Left forelimb (tissue), 1 donor: ENCODE measurements at regions not wholly inside any gene's neighbourhood (a gene's known extent, or its start where the extent isn't known, plus 50 kb on each side); places are given as distances from the start of the nearest gene placed in this dataset.
"Not testable (repeated sequence)": the region's sequence is repeated elsewhere in the genome, so short reads cannot be mapped to it uniquely, and the experiment has no call there.

Experiments
- DNase-seq: peaks from one replicate; pipeline ENCODE4 v3.0.0-alpha.2; 2018; ENCODE audit warnings: low spot score

GRCh38 chr13:103639326-103639725, 573.1 kb upstream of the SLC10A2 start:
- no peak for DNase-seq

DNA sequence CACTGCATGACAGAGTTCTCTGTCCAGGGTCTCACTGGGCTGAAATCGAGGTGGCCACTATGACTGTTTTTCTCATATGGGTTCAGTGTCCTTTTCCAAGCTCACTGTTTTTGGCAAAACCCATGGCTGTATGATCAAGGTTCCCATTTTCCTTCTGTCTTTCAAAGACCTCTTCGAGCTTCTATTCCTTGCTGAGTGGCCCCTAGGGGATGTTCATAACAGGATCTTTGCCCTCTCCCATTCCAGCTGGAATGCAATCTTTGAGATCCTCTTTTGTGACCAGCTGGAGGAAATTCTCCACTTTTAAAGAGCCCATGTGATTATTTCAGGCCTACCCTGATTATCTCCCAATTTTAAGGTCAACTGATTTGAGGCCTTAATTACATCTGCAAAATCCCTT, 572.5 kb upstream of the SLC10A2 start:
- DNase-seq = no peak

DNA sequence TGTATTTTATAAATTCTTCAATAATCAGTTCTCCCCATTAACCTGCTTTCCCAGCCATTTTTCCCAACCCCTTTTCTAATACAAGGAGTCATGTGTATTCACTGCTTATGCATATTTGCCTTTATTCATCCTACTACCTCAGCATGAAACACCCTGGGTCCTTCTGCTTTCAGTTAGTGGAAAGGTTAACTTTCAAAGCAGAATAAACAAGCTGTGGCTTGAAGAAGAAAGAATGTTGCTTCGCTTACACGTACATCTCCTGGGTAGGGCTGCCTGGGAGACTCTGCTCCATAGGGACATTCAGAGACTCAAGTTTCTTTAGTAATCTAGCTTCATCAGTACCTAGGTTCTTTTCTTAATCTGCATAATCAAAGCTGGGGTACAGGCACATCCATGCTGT, 567.8 kb upstream of the SLC10A2 start:
- DNase-seq = no peak

DNA sequence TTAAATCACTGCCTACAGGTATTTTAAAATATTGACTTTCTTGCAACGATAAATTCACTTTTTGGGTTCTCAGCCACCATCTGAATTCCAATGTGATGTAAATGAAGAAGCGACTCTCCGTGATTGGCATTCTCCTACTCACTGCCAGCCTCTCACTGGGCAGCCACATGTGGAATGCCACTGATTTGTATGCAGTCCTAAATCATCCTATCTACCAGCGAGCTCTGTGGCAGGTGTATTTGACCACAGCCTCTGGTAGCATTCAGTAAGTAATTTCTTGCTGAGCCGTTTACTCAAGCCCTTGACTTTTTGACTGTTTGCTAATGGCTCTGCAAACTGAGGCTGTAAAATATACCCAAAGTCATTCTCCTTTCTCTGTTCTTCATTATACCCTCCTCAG, 559.0 kb upstream of the SLC10A2 start:
- no peak for DNase-seq

DNA sequence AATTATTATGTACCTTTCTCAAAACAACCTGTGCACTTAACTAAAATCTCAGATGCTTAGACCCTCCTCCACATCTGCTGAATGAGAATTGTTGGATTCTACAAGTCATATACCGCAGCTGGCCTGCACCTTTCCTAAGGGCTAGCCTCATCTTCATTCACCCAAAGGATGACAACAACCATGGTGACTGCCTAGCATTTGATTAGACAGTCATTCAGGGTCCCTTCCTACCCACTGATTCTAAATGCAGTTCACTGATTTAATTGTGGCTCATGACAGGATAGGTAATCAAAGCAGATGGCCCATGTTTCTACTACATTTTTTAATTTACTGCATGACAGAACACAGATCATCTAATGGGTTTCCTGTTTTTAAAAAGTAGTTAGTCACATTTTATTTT, 551.9 kb upstream of the SLC10A2 start:
- no peak for DNase-seq

DNA sequence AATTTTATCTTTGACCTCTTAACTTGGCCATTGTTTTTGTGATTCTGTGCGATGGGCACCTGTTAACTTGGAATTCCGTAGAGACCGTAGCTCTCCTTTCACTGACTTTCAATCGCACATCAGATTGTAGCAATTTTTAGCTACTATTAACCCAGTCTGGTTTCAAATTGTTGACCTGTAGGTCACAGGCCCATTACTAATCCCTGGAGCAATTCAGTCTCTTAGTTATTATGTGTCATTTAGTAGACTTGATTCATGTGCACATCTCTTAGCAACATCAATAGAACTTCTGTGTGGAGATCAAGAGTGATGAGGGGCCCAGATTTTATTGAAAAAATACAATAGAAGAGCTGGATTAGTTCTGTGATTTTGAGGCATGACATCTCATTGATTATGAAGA, 549.6 kb upstream of the SLC10A2 start:
- DNase-seq = no peak

- DNase-seq = no peak
These were observed 548.5 kb upstream of the SLC10A2 start for GRCh38 chr13:103614761-103615160.

DNA sequence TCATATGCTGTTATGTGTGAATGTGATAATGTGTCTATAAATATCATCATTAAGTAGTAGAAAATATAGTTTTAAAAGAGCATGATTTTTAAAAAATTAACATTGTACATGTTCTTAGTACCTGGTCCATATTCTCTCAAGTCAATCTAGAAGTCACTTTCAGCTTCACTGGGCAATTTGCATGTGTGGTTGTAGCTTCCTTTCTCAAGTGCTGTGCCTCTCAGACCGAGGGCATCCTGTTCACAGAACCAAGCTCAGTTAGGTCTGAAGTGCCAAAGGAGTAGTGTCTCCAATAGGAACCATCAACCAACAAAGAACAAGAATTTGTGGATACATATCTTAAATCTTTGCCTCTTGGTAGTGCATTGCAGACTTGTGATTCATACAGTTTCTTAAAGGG, 541.8 kb upstream of the SLC10A2 start:
- DNase-seq = no peak

GRCh38 chr13:103605546-103606326, 539.5 kb upstream of the SLC10A2 start:
- no peak for DNase-seq

DNA sequence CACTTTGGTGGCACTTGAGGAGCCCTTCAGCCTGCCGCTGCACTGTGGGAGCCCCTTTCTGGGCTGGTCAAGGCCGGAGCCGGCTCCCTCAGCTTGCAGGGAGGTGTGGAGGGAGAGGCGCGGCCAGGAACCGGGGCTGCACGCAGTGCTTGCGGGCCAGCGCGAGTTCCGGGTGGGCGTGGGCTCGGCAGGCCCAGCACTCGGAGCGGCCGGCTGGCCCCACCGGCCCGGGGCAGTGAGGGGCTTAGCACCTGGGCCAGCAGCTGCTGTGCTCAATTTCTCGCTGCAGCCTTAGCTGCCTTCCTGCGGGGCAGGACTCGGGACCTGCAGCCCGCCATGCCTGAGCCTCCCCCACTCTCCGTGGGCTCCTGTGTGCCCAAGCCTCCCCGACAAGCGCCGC, 533.7 kb upstream of the SLC10A2 start:
- DNase-seq = not testable (repeated sequence)

- DNase-seq = no peak
These were observed 532.5 kb upstream of the SLC10A2 start for GRCh38 chr13:103598671-103599070.

- DNase-seq = no peak
These were observed 507.2 kb upstream of the SLC10A2 start for GRCh38 chr13:103573446-103573845.

GRCh38 chr13:103568314-103568713, 502.1 kb upstream of the SLC10A2 start:
- no peak for DNase-seq

GRCh38 chr13:103557878-103558277, 491.7 kb upstream of the SLC10A2 start:
- DNase-seq = no peak

- DNase-seq = no peak
These were observed 490.5 kb upstream of the SLC10A2 start for GRCh38 chr13:103556681-103557080.

- no peak for DNase-seq
These were observed 481.7 kb upstream of the SLC10A2 start for GRCh38 chr13:103547914-103548313.

DNA sequence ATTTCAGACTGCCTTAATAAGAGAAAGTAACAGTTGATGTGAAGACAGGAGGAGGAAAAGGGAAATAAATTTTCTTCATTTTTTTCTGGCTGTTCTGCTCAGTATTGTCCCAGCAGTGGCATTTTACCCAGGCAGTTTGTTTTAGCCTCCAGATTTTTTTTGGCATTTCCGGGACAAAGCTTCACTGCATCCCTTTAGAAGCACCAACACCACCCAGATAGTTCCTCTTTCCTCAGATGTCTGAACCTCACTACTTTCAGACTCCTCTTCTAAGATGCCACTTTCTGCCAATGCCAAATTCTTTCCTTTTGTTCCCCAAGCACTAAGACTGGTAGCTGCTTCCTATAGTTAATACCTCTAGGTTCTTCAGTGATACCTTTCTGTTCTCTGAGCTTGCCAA, 480.1 kb upstream of the SLC10A2 start:
- no peak for DNase-seq

DNA sequence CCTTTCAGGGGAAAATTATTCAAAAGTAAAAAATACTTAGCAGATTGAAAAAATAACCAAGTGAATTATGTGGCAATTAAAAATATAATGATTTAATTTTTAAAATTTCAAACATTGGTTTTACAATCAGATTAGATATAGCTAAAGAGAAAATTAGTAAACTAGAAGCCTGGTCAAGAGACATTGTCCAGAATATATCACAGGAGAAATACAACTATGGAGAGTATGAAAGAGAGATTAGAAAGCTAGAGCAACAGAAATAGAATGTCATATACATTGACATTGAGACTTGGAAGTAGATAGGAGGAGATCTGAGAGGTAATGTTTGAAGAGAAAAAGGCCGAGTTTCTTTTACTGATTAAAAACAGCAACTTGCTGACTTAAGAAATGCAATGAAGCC, 476.4 kb upstream of the SLC10A2 start:
- no peak for DNase-seq

- no peak for DNase-seq
These were observed 474.2 kb upstream of the SLC10A2 start for GRCh38 chr13:103540382-103540765.

- no peak for DNase-seq
These were observed 473.6 kb upstream of the SLC10A2 start for GRCh38 chr13:103539721-103540381.

DNA sequence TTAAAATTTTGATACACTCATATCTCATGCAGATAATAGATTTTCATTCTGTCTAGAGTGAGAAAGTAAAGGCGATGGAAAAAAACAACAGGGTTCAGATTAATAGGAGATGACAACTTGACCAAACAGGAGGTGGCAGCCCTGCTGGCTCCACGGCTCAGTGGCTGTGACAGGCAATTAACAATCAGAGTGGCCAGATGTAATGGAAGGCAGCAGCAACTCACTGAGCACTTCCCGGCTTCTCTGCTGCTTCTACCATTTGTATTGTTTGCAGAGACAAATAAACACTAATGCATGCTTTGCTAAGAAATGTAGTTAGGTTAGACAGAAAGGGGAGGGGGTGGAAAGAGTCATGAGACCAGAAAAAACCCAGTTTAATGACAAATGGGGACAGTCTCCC, 473.0 kb upstream of the SLC10A2 start:
- DNase-seq = no peak

DNA sequence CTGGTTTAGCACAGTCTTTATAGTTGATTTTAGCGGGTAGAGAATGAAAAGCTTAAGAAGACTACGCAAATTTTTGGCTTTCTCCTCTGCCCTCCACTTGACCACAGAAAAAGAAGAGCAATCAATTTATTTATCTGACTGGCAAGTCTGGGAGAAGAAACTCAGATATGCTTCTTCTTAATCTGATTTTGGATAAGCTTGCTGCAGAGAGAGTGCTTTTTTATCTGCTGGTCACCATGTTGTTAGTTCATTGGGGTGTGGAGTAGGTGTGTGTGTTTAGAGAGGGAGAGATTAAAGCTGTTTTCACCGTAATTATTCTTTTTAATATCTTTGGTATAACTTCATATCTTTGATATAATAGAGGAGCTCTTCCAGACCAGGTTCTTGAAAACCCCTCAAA, 471.4 kb upstream of the SLC10A2 start:
- no peak for DNase-seq

DNA sequence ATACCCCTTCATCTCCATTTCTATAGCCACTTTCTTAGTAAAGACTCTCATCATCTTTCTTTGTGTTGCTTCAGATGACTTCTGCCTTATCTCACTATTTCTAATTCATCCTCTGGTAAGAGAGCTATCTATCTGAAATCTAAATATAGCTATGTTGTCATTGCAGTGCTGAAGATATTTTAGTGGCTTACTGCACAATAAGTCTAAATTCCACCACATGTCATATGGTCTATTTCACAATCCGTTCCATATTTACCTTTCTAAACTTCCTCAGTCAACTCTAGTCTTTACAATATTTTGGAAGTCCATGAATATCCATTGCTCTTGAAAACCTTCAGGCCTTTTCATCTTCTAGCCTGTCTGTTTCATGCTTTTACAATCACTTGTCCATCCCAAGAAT, 465.1 kb upstream of the SLC10A2 start:
- no peak for DNase-seq

DNA sequence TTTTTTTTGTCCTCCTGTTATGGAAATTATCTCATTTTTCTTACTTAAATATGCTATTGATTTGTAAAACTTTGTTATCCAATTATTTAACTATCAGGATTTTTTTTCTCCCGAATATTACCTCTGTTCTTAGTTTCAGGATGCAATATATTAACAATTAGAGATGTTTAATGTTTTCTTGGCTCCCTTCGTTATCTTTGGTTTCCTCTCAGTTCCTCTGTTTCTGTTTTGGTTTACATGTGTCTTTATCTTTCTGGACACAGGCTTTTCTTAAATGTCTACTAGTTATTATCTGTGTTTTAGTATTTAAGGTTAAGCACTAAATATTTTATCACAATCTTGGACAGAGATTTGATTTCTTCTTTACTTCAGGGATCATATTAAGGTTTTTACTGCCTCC, 462.2 kb upstream of the SLC10A2 start:
- no peak for DNase-seq
